HG02885 (cell line): ENCODE measurements at regions not wholly inside any gene's neighbourhood (a gene's known extent, or its start where the extent isn't known, plus 50 kb on each side); places are given as distances from the start of the nearest gene placed in this dataset.

Source experiments
- ATAC-seq: cut with Tn5 transposase; IDR thresholded peaks from one replicate; pipeline ENCODE4 v1.9.1; 2021; ENCODE audit warnings: mild to moderate bottlenecking; ENCODE audit not compliant: unreplicated experiment, poor library complexity

DNA sequence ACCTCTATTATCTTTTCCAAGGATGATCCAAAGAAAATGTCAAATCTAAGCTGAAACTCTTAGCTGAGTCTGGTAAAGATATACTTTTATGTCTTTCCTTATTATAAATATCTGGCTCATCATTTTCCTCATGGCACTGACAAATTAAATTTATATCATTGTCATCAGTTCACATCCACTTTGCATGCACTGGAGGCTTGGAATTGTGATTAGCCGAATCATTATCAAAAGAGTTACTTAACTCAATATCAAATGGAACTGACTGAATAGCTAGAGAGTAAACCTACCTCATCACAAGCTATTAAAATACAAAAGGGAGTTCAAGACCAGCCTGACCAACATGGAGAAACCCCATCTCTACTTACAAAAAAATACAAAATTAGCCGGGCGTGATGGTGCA is 713.9 kb upstream of the MARCKS start:
- no peak for ATAC-seq

GRCh38 chr6:113144117-113144516 is 713.0 kb upstream of the MARCKS start:
- ATAC-seq = no peak

- ATAC-seq = no peak
Measured at GRCh38 chr6:113146878-113147277, 710.3 kb upstream of the MARCKS start.

DNA sequence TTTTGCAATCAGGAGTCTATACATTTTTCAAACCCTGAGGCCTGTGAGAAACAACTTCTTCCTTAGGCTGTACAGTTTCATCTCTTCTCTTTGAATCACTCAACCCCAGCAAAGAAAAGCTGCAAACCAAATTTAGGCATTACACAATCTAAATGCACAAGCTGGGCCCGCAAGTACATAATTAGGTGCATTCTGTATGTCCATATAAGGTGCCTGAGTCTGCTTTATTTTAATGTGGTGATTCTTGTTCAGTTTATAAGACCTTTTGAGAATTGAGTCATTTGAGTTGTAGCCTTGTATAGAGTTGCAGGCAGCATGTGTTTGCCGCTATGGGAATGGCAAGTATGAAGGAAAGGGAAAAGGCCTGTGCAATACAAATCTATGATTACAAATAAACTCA is 709.6 kb upstream of the MARCKS start:
- ATAC-seq = no peak

DNA sequence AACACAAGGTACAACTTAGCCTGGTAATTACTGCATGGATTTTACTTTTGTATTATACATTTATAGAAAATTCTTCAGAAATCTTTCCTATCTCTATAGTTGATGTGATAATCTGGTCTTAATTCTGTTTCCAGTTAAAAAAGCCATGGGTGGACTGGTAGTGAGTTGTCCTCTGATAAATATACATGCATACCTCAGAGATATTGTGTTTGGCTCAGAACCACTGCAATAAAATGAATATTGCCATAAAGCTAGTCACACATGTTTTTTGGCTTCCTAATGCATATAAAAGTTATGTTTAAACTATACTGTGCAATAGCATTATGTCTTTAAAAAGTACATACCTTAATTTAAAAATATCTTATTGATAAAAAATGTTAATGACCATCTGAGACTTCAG is 708.6 kb upstream of the MARCKS start:
- ATAC-seq = no peak

DNA sequence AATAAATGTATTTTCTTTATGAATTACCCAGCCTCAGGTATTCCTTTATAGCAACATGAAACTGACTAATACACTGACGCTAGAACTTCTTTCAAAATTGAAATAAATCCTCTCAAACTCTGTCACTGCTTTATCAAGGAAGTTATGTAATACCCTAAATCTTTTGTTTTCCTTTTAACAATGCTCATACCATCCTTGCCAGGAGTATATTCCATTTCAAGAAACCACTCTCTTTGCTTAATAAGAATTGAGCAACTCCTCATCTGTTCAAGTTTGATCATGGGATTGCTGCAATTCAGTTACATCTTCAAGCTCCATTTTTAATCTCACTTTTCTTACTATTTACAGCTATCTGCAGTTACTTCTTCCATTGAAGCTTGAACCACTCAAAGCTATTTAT is 707.6 kb upstream of the MARCKS start:
- ATAC-seq = no peak

- no peak for ATAC-seq
Measured at GRCh38 chr6:113160306-113161017, 696.7 kb upstream of the MARCKS start.

GRCh38 chr6:113161018-113161315 is 696.2 kb upstream of the MARCKS start:
- no peak for ATAC-seq

- no peak for ATAC-seq
Measured at GRCh38 chr6:113162739-113163138, 694.4 kb upstream of the MARCKS start.

GRCh38 chr6:113168057-113168456 is 689.1 kb upstream of the MARCKS start:
- ATAC-seq = no peak

GRCh38 chr6:113169484-113169883 is 687.7 kb upstream of the MARCKS start:
- ATAC-seq = no peak

DNA sequence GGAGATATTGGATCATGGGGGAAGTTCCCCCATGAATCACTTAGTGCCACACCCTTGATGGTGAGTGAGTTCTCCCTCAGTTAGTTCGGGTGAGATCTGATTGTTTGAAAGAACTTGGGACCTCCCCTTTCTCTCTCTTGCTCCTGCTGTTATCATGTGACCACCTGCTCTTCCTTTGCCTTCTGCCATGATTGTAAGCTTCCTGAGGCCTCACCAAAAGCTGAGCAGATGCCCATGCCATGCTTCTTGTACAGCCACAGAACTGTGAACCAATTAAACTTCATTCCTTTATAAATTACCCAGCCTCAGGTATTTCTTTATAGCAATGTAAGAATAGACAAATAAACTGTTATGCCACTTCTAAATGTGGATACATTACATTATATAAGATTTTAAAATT is 686.7 kb upstream of the MARCKS start:
- no peak for ATAC-seq

DNA sequence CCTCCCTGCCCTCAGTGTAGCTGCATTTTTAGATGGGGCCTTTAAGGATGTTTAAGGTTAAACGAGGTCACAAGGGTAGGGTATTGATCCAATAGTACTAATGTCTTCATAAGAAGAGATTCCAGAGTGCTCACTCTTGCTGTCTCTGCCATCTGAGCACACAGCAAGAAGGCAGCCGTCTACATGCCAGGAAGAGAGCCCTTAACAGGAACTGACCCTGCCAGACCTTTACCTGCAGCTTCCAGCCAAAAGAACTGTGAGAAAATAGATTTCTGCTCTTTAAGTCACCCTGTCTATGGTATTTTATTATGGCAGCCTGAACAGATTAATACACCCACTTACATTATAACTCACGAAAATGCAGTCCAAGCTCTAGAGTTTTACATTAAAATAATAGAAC is 685.3 kb upstream of the MARCKS start:
- no peak for ATAC-seq

- no peak for ATAC-seq
Measured at GRCh38 chr6:113172531-113172966, 684.6 kb upstream of the MARCKS start.

DNA sequence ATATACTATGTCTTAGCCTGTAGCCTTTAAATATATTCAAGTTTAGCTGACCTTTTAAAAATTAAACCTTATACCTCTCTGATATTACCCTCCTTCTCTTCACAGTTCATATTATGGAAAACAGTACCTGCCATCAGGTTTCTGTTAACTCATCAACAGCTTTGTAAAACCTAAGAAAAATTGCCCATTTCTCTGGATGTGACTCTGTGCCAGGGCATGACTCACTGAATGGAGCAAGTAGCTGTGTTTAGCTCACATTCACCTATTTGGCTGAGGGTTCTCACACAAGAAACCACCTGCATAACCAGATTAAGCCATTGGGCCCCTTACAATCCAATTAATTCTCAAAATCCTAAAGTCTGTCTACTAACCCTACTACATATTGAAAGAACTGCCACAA is 678.8 kb upstream of the MARCKS start:
- no peak for ATAC-seq

GRCh38 chr6:113181164-113181563 is 676.0 kb upstream of the MARCKS start:
- no peak for ATAC-seq

- no peak for ATAC-seq
Measured at GRCh38 chr6:113182370-113183141, 674.6 kb upstream of the MARCKS start.

GRCh38 chr6:113184291-113184690 is 672.9 kb upstream of the MARCKS start:
- ATAC-seq = no peak

DNA sequence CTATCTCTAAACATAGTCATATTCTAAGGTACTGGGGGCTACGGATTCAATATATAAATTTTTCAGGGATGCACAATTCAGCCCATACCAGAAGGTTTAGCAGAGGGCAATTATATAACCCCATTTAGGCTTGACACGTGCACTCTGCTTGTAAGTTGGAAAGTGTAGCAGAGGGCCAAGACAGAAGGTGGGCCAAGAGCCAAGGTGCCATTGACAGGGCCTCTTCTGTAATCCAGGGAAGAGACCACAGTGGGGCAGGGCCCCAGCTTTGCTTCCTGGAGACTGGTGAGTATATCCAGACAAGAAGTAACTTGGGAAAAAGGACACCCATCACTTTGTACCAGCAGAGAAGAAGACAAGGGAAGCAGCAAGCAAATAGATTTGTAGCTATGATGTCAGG is 672.4 kb upstream of the MARCKS start:
- ATAC-seq = no peak

DNA sequence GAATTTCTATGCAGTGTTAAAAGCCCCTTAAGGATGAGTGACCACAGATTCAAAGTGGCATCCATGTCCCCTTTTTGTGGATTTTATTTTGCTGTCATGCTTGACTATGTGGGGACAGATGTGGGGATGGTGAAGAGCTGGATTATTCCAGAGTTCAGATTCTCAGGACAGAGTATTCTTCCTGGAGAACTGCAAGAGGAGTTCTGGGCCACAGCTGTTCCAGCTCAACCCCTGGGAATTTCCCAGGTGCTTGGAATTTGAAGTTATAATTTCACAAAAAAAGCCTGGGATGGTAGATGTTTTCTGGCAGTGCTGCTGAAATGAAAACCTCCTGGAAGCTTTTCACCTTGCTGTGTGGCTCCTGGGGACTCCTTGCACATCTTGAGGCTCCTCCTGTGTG is 671.8 kb upstream of the MARCKS start:
- no peak for ATAC-seq

GRCh38 chr6:113187661-113188060 is 669.5 kb upstream of the MARCKS start:
- ATAC-seq = no peak

DNA sequence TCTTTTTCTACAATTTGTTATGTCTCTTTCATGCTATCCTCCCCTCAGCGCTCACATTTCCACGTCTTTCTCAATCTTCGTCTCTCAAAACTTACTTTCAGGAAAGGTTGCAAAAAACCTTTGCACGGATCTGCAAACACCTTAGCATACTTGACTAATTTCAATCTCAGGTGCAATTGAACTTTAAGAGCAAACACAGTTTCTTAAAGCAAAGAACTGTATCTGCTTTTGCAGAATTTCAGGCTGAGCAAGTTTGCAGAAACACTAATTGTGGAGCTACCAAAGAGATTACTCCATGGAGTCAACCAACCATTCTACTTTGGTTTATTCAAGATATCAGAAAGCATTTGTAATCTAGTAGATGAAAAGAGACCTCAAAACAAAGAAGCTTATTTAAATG is 668.2 kb upstream of the MARCKS start:
- ATAC-seq = no peak
